Tongue (tissue), 1 donor: ENCODE measurements at regions not wholly inside any gene's neighbourhood (a gene's known extent, or its start where the extent isn't known, plus 50 kb on each side); places are given as distances from the start of the nearest gene placed in this dataset.

Experiments
- DNase-seq: peaks from one replicate; pipeline ENCODE4 v3.0.0-alpha.2; 2015

- peak; percentile 27 for DNase-seq
Measured at GRCh38 chrX:11953615-11954014, 184.7 kb upstream of the FRMPD4 start.

GRCh38 chrX:11954176-11954575, 184.1 kb upstream of the FRMPD4 start:
- DNase-seq, result no peak

DNA sequence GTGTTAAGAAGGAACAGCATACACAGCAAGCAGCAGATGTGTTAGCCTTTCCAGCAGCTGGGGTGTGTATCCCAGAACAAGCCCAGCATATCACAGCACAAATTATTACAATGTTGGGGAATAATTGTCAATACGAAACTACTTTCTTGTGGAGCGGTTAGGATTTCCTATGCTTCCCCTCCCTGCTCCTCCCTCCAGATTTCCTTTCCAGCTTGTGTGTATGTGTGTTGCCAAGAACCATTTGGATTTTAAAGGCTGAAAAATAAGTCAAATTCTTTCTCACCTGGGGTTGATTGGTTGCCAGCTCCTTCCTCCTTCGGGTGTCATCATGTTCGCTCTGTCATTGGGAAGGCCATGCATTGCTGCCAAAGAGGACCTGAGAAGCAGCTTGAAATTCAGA, 178.2 kb upstream of the FRMPD4 start:
- DNase-seq, result no peak

GRCh38 chrX:11965436-11965835, 172.8 kb upstream of the FRMPD4 start:
- DNase-seq, result no peak

GRCh38 chrX:11967986-11968869, 170.0 kb upstream of the FRMPD4 start:
- DNase-seq, result no peak

- no peak for DNase-seq
Measured at GRCh38 chrX:11968991-11969390, 169.3 kb upstream of the FRMPD4 start.

GRCh38 chrX:11970578-11971359, 167.5 kb upstream of the FRMPD4 start:
- DNase-seq, result no peak

- no peak for DNase-seq
Measured at GRCh38 chrX:11976663-11977062, 161.6 kb upstream of the FRMPD4 start.

DNA sequence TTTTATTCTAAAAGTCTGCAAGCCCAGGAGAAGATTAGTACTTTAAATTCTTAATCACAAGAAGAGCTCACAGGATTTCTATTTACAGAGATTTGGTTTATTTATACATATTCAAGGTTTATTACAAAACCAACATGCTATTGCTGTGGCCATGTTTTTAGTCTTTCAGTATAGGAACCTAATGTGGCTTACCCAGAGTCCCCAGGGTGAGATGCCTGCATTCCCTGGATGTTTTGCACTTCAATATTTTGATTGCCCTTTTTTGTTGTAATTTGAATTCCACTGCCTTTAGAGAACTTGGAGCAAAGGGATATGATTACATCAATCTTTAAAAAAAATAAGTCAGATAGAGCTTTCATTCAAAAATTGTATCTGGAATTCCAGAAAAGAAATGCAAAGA, 146.0 kb upstream of the FRMPD4 start:
- DNase-seq, result no peak

GRCh38 chrX:11995146-11995545, 143.1 kb upstream of the FRMPD4 start:
- DNase-seq, result no peak

DNA sequence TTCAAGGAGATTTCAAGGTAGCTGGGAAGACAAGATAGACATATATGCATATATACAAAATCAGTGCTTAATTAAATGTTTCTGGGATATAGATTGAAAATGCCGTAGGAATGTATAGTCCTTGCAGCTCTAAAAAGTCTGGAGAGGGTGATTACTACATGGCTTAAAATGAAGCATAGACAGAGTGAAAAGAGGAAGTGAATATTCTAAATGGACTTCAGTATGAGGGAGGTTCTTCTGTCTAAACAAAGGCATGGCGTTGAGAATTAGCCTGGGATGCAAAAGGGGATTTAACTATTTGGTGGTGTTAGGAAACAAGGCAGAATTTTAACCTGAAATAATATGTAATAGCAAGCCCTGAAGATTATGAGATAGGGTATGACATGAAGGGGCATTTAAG, 141.5 kb upstream of the FRMPD4 start:
- no peak for DNase-seq

GRCh38 chrX:11998944-11999343, 139.3 kb upstream of the FRMPD4 start:
- peak; percentile 5 for DNase-seq

- DNase-seq, result no peak
Measured at GRCh38 chrX:12002876-12003275, 135.4 kb upstream of the FRMPD4 start.

DNA sequence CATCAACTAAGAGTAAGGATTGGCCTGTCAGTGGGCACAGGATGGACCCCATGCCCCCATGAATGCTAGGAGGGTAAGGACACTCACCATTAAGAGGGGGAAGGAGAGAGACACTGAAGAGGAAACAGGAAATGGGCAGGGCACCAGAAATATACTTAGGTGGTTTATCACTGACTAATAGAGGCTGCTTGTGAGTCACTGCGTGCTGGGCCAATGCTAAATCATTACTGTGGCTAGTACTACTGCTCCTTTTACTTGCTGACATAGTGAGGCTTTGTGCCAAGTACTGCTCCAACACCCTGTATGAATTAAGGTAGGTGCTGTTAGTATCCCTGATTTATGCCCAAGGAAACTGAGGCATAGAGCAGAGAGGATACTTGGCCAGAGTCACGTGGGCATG, 130.4 kb upstream of the FRMPD4 start:
- DNase-seq, result no peak

GRCh38 chrX:12010436-12010835, 127.8 kb upstream of the FRMPD4 start:
- no peak for DNase-seq

DNA sequence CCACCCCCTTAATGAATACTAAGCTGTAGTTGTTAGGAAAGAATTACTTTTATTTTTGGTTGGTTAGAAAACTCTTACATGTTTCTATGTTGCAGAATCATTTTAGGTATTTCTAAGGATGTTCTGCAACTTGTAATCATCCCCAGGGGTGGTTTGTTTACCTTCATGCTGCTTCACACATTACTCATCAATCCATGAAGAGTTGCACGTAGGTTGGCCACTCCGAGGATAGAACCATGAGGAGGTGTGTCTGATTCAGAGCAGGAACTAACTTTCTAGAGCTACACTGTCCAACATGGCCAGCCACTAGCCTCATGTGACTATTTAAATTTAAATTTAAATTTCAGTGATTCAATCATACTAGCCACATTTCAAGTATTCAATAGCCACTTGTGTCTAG, 127.2 kb upstream of the FRMPD4 start:
- DNase-seq, result no peak

- DNase-seq, result no peak
Measured at GRCh38 chrX:12013211-12013618, 125.1 kb upstream of the FRMPD4 start.

GRCh38 chrX:12021698-12022097, 116.6 kb upstream of the FRMPD4 start:
- DNase-seq, result no peak

DNA sequence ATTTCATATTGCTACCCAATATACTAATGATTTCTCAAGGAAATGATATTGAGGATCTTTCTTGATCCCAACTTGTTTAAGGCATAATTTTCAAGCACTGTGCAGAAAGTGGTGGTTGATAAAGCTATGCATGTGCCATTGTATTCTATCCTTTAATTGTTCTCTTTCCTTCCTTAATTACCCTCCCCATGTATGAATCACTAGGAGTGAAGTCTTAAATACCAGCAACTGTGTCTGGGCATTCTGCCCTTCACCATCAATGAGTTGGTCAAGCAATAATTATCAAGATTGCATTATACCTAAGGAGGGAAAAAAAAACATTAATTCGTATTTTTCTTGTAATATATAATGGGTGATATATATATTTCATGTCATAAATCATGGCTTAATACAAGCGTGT, 111.8 kb upstream of the FRMPD4 start:
- DNase-seq, result no peak

- no peak for DNase-seq
Measured at GRCh38 chrX:12032082-12032481, 106.2 kb upstream of the FRMPD4 start.

DNA sequence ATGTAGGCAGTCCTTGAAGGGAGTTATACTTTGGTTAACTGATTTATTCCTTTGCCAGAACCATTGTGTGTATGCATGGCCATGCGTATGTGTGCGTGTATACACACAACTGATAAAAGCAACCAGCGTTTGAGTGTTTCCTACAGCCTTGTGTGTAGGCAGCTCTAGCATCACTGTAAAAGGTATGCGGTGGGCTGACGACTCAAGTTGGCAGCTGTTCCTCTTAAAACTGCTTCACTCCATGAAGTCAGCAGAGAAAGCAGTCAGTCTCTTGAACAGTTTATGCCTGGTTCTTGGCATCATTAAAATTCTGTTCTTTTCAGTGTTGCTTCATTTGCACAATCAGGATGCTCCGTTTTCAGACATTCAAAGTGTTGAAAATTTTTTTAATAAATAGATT, 103.5 kb upstream of the FRMPD4 start:
- DNase-seq, result no peak

DNA sequence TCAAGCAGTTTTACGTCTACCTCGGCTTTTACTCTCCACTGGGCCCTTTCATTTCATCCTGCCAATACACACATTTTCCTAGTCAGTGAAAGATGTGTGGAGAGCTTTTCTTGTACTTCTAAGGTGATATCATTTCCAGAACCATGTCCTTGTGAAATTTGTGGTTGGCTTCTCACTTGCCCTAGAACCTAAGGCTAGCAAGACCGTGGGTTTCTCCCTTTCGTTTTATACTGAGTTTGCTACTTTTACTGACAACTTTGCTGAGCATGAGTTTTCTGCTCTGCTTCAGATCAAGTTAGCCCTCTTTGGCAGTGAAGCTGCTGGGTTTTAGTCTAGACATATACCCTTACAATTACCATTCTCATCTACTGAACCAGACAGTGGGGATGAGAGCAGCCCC, 95.7 kb upstream of the FRMPD4 start:
- no peak for DNase-seq

- DNase-seq, result no peak
Measured at GRCh38 chrX:12052109-12052508, 86.2 kb upstream of the FRMPD4 start.

- no peak for DNase-seq
Measured at GRCh38 chrX:12058087-12058486, 80.2 kb upstream of the FRMPD4 start.
